DND-41 (cell line): ENCODE measurements at regions not wholly inside any gene's neighbourhood (a gene's known extent, or its start where the extent isn't known, plus 50 kb on each side); places are given as distances from the start of the nearest gene placed in this dataset.

Source experiments
- EZH2 ChIP-seq: IDR thresholded peaks from 3 replicates; pipeline ENCODE4 v1.6.1; 2012; ENCODE audit warnings: borderline replicate concordance, low read depth, mild to moderate bottlenecking, moderate library complexity, low read length, inconsistent platforms; ENCODE audit not compliant: severe bottlenecking
- TF ChIP-seq, protein P1 (sequence below): IDR thresholded peaks from 2 replicates; pipeline ENCODE4 v1.5.1; 2012; ENCODE audit warnings: borderline replicate concordance, low read length, moderate library complexity, mild to moderate bottlenecking; ENCODE audit not compliant: poor library complexity, severe bottlenecking; ENCODE audit errors: extremely low read depth

GRCh38 chr5:68077349-68077894 is 138.1 kb upstream of the PIK3R1 start:
- TF ChIP-seq, protein P1, sequence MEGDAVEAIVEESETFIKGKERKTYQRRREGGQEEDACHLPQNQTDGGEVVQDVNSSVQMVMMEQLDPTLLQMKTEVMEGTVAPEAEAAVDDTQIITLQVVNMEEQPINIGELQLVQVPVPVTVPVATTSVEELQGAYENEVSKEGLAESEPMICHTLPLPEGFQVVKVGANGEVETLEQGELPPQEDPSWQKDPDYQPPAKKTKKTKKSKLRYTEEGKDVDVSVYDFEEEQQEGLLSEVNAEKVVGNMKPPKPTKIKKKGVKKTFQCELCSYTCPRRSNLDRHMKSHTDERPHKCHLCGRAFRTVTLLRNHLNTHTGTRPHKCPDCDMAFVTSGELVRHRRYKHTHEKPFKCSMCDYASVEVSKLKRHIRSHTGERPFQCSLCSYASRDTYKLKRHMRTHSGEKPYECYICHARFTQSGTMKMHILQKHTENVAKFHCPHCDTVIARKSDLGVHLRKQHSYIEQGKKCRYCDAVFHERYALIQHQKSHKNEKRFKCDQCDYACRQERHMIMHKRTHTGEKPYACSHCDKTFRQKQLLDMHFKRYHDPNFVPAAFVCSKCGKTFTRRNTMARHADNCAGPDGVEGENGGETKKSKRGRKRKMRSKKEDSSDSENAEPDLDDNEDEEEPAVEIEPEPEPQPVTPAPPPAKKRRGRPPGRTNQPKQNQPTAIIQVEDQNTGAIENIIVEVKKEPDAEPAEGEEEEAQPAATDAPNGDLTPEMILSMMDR = no peak
- TF ChIP-seq EZH2 = no peak
